HL-60 (cell line): ENCODE measurements at regions not wholly inside any gene's neighbourhood (a gene's known extent, or its start where the extent isn't known, plus 50 kb on each side); places are given as distances from the start of the nearest gene placed in this dataset.
"Not testable (repeated sequence)": the region's sequence is repeated elsewhere in the genome, so short reads cannot be mapped to it uniquely, and the experiment has no call there.

Experiments
- POLR2AphosphoS5 ChIP-seq: IDR thresholded peaks from 2 replicates; pipeline ENCODE4 v1.6.1; 2012; ENCODE audit warnings: low read depth
- TF ChIP-seq, protein P1 (sequence below): IDR thresholded peaks from one replicate; pipeline ENCODE4 v1.5.1; 2011; ENCODE audit warnings: low read length, control low read depth, inconsistent platforms; ENCODE audit not compliant: insufficient read depth
- TF ChIP-seq, protein P2 (sequence below): IDR thresholded peaks from 2 replicates; pipeline ENCODE4 v1.6.1; 2012; ENCODE audit warnings: low read depth; ENCODE audit not compliant: insufficient replicate concordance

DNA sequence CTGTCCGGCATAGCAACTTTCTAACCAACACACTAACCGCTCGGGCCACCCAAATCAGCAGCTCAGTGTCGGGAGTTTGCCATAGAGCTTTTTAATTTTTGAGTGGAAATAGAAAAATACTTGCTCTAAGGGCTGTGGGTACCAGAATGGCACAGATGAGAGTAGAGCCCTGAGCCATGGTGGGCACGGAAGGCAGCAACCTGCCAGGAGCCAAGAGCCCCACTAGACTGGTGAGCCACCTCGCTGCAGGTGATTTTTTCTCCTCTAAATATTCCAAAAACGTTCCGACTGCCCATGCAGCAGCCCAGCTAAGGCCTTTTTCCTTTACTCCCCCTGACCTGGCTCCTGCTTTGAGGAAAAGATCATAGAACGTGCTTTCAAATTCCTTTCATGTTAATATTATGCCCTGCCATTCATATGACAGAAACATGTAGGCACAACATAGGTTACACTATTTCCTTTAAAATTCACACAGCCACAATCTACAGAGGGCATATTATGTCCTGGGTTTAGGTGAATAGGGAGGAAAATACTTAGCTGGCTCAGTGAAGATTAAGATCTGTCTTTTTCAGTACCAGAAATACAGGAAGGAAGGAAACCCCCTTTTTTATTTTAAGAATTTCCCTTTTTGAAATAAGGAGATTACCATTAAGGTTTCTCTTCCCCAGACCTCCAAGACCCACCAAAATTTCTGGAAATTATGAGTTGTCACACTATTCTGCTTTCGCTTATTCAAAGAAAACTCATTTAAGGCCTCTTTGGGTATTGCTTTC lies 81.0 kb upstream of the ATP12A start:
- TF ChIP-seq, protein P1, sequence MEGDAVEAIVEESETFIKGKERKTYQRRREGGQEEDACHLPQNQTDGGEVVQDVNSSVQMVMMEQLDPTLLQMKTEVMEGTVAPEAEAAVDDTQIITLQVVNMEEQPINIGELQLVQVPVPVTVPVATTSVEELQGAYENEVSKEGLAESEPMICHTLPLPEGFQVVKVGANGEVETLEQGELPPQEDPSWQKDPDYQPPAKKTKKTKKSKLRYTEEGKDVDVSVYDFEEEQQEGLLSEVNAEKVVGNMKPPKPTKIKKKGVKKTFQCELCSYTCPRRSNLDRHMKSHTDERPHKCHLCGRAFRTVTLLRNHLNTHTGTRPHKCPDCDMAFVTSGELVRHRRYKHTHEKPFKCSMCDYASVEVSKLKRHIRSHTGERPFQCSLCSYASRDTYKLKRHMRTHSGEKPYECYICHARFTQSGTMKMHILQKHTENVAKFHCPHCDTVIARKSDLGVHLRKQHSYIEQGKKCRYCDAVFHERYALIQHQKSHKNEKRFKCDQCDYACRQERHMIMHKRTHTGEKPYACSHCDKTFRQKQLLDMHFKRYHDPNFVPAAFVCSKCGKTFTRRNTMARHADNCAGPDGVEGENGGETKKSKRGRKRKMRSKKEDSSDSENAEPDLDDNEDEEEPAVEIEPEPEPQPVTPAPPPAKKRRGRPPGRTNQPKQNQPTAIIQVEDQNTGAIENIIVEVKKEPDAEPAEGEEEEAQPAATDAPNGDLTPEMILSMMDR, result not testable (repeated sequence)
- not testable (repeated sequence) for TF ChIP-seq POLR2AphosphoS5
- TF ChIP-seq, protein P2, sequence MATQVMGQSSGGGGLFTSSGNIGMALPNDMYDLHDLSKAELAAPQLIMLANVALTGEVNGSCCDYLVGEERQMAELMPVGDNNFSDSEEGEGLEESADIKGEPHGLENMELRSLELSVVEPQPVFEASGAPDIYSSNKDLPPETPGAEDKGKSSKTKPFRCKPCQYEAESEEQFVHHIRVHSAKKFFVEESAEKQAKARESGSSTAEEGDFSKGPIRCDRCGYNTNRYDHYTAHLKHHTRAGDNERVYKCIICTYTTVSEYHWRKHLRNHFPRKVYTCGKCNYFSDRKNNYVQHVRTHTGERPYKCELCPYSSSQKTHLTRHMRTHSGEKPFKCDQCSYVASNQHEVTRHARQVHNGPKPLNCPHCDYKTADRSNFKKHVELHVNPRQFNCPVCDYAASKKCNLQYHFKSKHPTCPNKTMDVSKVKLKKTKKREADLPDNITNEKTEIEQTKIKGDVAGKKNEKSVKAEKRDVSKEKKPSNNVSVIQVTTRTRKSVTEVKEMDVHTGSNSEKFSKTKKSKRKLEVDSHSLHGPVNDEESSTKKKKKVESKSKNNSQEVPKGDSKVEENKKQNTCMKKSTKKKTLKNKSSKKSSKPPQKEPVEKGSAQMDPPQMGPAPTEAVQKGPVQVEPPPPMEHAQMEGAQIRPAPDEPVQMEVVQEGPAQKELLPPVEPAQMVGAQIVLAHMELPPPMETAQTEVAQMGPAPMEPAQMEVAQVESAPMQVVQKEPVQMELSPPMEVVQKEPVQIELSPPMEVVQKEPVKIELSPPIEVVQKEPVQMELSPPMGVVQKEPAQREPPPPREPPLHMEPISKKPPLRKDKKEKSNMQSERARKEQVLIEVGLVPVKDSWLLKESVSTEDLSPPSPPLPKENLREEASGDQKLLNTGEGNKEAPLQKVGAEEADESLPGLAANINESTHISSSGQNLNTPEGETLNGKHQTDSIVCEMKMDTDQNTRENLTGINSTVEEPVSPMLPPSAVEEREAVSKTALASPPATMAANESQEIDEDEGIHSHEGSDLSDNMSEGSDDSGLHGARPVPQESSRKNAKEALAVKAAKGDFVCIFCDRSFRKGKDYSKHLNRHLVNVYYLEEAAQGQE, result not testable (repeated sequence)
